PC-9 (cell line): ENCODE measurements at regions not wholly inside any gene's neighbourhood (a gene's known extent, or its start where the extent isn't known, plus 50 kb on each side); places are given as distances from the start of the nearest gene placed in this dataset.

Experiments
- BruUV-seq: library from RNA; stranded (reverse); fragments of 400-500 nt; replicated peaks from 2 replicates; lab custom pipeline; 2021; lab: Mats Ljungman, UMichigan
- CTCF ChIA-PET: fragments of 300-600 bp; sonication (Branson Sonifier 250); formaldehyde crosslinking; loops from one replicate; lab custom pipeline; 2022; ENCODE audit warnings: antibody characterized with exemption; lab: Charles Lee
- POLR2A ChIA-PET: fragments of 300-600 bp; sonication (Branson Sonifier 250); formaldehyde crosslinking; loops from one replicate; lab custom pipeline; 2022; ENCODE audit warnings: antibody characterized with exemption; ENCODE audit not compliant: unreplicated experiment; lab: Charles Lee
- DNase-seq, 2 experiments: peaks; one replicate each; pipeline versions ENCODE4 v3.0.0 to v3.0.0-alpha.2; 2015 to 2022; ENCODE audit warnings: mixed read lengths in 1 of 2
- H2AFZ ChIP-seq: fragments of 200-600 bp; sonication (generic); 2 replicates; pipeline ENCODE4 v1.8.1; 2017; ENCODE audit warnings: antibody characterized with exemption
- H3F3A ChIP-seq: fragments of 200-600 bp; sonication (generic); 2 replicates; pipeline ENCODE4 v1.8.1; 2017; ENCODE audit warnings: antibody characterized with exemption, mild to moderate bottlenecking, low read depth; ENCODE audit not compliant: insufficient read depth
- H3K27ac ChIP-seq: fragments of 200-600 bp; sonication (generic); 2 replicates; pipeline ENCODE4 v1.6.1; 2016; ENCODE audit warnings: mixed run types
- H3K27me3 ChIP-seq: fragments of 200-600 bp; sonication (generic); 2 replicates; pipeline ENCODE4 v1.6.1; 2016; ENCODE audit warnings: low read depth, mixed run types; ENCODE audit not compliant: insufficient read depth
- H3K36me3 ChIP-seq: fragments of 200-600 bp; sonication (generic); 2 replicates; pipeline ENCODE4 v1.6.1; 2016; ENCODE audit warnings: low read depth, mixed run types
- H3K4me1 ChIP-seq: fragments of 200-600 bp; sonication (generic); replicated peaks from 2 replicates; pipeline ENCODE4 v1.6.1; 2016; ENCODE audit warnings: mixed run types; ENCODE audit not compliant: insufficient read depth
- H3K4me2 ChIP-seq: fragments of 200-600 bp; sonication (generic); 2 replicates; pipeline ENCODE4 v1.6.1; 2017; ENCODE audit warnings: mixed run types
- H3K4me3 ChIP-seq: fragments of 200-600 bp; sonication (generic); 2 replicates; pipeline ENCODE4 v1.6.1; 2016; ENCODE audit warnings: mixed run types
- H3K79me2 ChIP-seq: fragments of 200-600 bp; sonication (generic); 2 replicates; pipeline ENCODE4 v1.6.1; 2017; ENCODE audit warnings: low read depth, mixed run types
- H3K9me2 ChIP-seq: fragments of 200-600 bp; sonication (generic); 2 replicates; pipeline ENCODE4 v1.8.1; 2017; ENCODE audit warnings: mild to moderate bottlenecking; ENCODE audit not compliant: insufficient read depth
- H3K9me3 ChIP-seq: fragments of 200-600 bp; sonication (generic); 2 replicates; pipeline ENCODE4 v1.8.1; 2016; ENCODE audit warnings: low read depth; ENCODE audit not compliant: insufficient read depth
- H4K20me1 ChIP-seq: fragments of 200-600 bp; sonication (generic); 2 replicates; pipeline ENCODE4 v1.8.1; 2017; ENCODE audit not compliant: insufficient read depth
- CTCF ChIP-seq: fragments of 200-600 bp; sonication (generic); conservative IDR thresholded peaks from 2 replicates; pipeline ENCODE4 v1.6.1; 2017; ENCODE audit warnings: mixed run types, antibody characterized with exemption, mild to moderate bottlenecking, moderate library complexity
- EZH2 ChIP-seq: fragments of 200-600 bp; sonication (generic); IDR thresholded peaks from 2 replicates; pipeline ENCODE4 v1.8.0; 2017; ENCODE audit warnings: antibody characterized with exemption, low read depth
- intact Hi-C: fragments of 100-400 bp; cut with micrococcal nuclease; formaldehyde crosslinking; loops from one replicate; pipeline ENCODE4 v1.10.0; 2022; ENCODE audit not compliant: unreplicated experiment

- Histone ChIP-seq H3K36me3 (no peaks in the 10 kb centered on the region), H3K4me2 (no peak overlapping the region), H3K4me1 (no peaks in the 10 kb centered on the region), H3K27ac (no peak overlapping the region), H3K27me3 (no peaks in the 10 kb centered on the region; the same call in 1 of the 2 replicates), H2AFZ (no peak overlapping the region), H3K79me2 (no peaks in the 10 kb centered on the region), H3K9me2 (no peaks in the 10 kb centered on the region), H4K20me1 (no peaks in the 10 kb centered on the region), H3F3A (no peaks in the 10 kb centered on the region), H3K9me3 (no peaks in the 10 kb centered on the region), H3K4me3 (no peak overlapping the region)
- intact Hi-C loops = no loop called here
- CTCF ChIA-PET = no interaction called here
- BruUV-seq = no TSS peak
- no peak for DNase-seq
- TF ChIP-seq CTCF (no peak), EZH2 (no peak)
- POLR2A ChIA-PET = no interaction called here
Observed at GRCh38 chr21:40997831-40998230, 150.9 kb upstream of the DSCAM start.

- H3K4me1 ChIP-seq = no peaks in the 10 kb centered on the region
- no peak overlapping the region for H2AFZ ChIP-seq
- no peaks in the 10 kb centered on the region; the same call in 1 of the 2 replicates for H3K27me3 ChIP-seq
- CTCF ChIA-PET = no interaction called here
- no peaks in the 10 kb centered on the region for H3K79me2 ChIP-seq
- H3F3A ChIP-seq = no peaks in the 10 kb centered on the region
- no peaks in the 10 kb centered on the region for H3K9me2 ChIP-seq
- H4K20me1 ChIP-seq = no peaks in the 10 kb centered on the region
- intact Hi-C loops = no loop called here
- H3K27ac ChIP-seq = no peak overlapping the region
- BruUV-seq = no TSS peak
- no peak for DNase-seq
- H3K9me3 ChIP-seq = no peaks in the 10 kb centered on the region
- no peaks in the 10 kb centered on the region for H3K36me3 ChIP-seq
- H3K4me2 ChIP-seq = no peak overlapping the region
- no peak overlapping the region for H3K4me3 ChIP-seq
- TF ChIP-seq CTCF = no peak
- POLR2A ChIA-PET = no interaction called here
Observed at GRCh38 chr21:41000838-41001237, 153.9 kb upstream of the DSCAM start.

DNA sequence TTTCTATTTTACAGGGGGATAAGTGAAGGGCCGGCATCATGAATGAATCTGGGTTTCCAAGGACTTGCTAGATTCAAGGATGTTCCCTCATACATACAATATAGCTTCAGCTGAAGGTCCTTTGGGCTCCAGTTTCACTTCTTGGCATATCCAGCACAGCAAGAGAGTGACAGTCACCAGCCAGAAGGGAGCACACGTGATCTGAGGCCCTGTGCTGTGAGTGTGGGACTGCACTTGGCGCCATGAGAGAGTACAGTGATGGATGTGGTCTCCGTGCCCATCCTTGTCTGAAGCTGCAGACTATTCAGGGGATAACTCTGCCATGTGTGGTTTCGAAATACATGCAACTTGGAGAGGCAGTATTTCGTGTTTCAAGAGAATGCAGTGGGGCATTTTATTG is 159.7 kb upstream of the DSCAM start:
- Histone ChIP-seq H3K9me3 (no peaks in the 10 kb centered on the region), H3K4me2 (no peak overlapping the region), H3K79me2 (no peaks in the 10 kb centered on the region), H3K4me3 (no peak overlapping the region), H3F3A (no peaks in the 10 kb centered on the region), H3K27ac (no peak overlapping the region), H3K36me3 (no peaks in the 10 kb centered on the region), H3K9me2 (no peaks in the 10 kb centered on the region), H2AFZ (no peak overlapping the region), H3K27me3 (peaks cover 21% of the 10 kb centered on the region), H4K20me1 (no peaks in the 10 kb centered on the region), H3K4me1 (no peaks in the 10 kb centered on the region)
- no peak for DNase-seq
- BruUV-seq = no TSS peak
- CTCF ChIA-PET = no interaction called here
- POLR2A ChIA-PET = no interaction called here
- TF ChIP-seq CTCF = no peak
- intact Hi-C loops = no loop called here
